ENCODE measurements at regions not wholly inside any gene's neighbourhood (a gene's known extent, or its start where the extent isn't known, plus 50 kb on each side); places are given as distances from the start of the nearest gene placed in this dataset.

GRCh38 chr17:79356839-79357447 is 253.9 kb downstream of the RBFOX3 start:
- no peak for TF ChIP-seq POLR2AphosphoS5 (IDR thresholded peaks at IDR 0.05)
- TF ChIP-seq EP300 (IDR thresholded peaks at IDR 0.05), result no peak
- no peak for TF ChIP-seq CTCF (IDR thresholded peaks at IDR 0.05)
